ENCODE measurements at regions not wholly inside any gene's neighbourhood (a gene's known extent, or its start where the extent isn't known, plus 50 kb on each side); places are given as distances from the start of the nearest gene placed in this dataset.

GRCh38 chr12:126727218-126728075, 1539.5 kb upstream of the TMEM132C start:
- Histone ChIP-seq H3K79me2 (ENCODE audit: insufficient read depth, low read depth, low read length) (no peaks in the 10 kb centered on the region), H3K4me3 (ENCODE audit: low read depth, low read length, poor library complexity, severe bottlenecking) (no peak overlapping the region), H3K4me1 (ENCODE audit: insufficient read depth, low read length, poor library complexity, severe bottlenecking) (no peaks in the 10 kb centered on the region), H3K9me3 (ENCODE audit: low read length) (no peaks in the 10 kb centered on the region), H3K36me3 (ENCODE audit: insufficient read depth, low read length) (no peaks in the 10 kb centered on the region), H4K20me1 (ENCODE audit: insufficient read depth, low read length) (no peaks in the 10 kb centered on the region), H3K9me2 (ENCODE audit: insufficient read depth, low read length) (no peaks in the 10 kb centered on the region), H3K27ac (ENCODE audit: low read depth, low read length, poor library complexity, severe bottlenecking) (no peak overlapping the region), H2AFZ (ENCODE audit: low read length) (no peak overlapping the region), H3K4me2 (ENCODE audit: low read length) (no peak overlapping the region)
- ChIA-PET POLR2A (no interaction called here), CTCF (ENCODE audit: unreplicated experiment) (no interaction called here)
- intact Hi-C loops (cut with micrococcal nuclease; ENCODE audit: unreplicated experiment), result no loop called here
- BruUV-seq (replicated peaks), result no TSS peak
- no peak for DNase-seq (ENCODE audit: low spot score)
- no peak for TF ChIP-seq EZH2phosphoT487 (IDR thresholded peaks at IDR 0.05; ENCODE audit: borderline replicate concordance, low read depth, low read length)
- no peak for TF ChIP-seq CTCF (conservative IDR thresholded peaks at IDR 0.05; ENCODE audit: low read length)

- Histone ChIP-seq H3K9me2 (ENCODE audit: insufficient read depth, low read length) (no peaks in the 10 kb centered on the region), H3K4me3 (ENCODE audit: low read depth, low read length, poor library complexity, severe bottlenecking) (no peak overlapping the region), H3K36me3 (ENCODE audit: insufficient read depth, low read length) (no peaks in the 10 kb centered on the region), H3K4me2 (ENCODE audit: low read length) (no peak overlapping the region), H2AFZ (ENCODE audit: low read length) (no peak overlapping the region), H4K20me1 (ENCODE audit: insufficient read depth, low read length) (no peaks in the 10 kb centered on the region), H3K27ac (ENCODE audit: low read depth, low read length, poor library complexity, severe bottlenecking) (no peak overlapping the region), H3K79me2 (ENCODE audit: insufficient read depth, low read depth, low read length) (no peaks in the 10 kb centered on the region), H3K9me3 (ENCODE audit: low read length) (no peaks in the 10 kb centered on the region), H3K4me1 (ENCODE audit: insufficient read depth, low read length, poor library complexity, severe bottlenecking) (no peaks in the 10 kb centered on the region)
- POLR2A ChIA-PET, result no interaction called here
- intact Hi-C loops (cut with micrococcal nuclease; ENCODE audit: unreplicated experiment), result no loop called here
- CTCF ChIA-PET (ENCODE audit: unreplicated experiment), result no interaction called here
- no TSS peak for BruUV-seq (replicated peaks)
- no peak for DNase-seq (ENCODE audit: low spot score)
- TF ChIP-seq EZH2phosphoT487 (IDR thresholded peaks at IDR 0.05; ENCODE audit: borderline replicate concordance, low read depth, low read length) (no peak), CTCF (conservative IDR thresholded peaks at IDR 0.05; ENCODE audit: low read length) (no peak)
These were observed 1532.7 kb upstream of the TMEM132C start for GRCh38 chr12:126734296-126734695.

GRCh38 chr12:126734710-126735109, 1532.3 kb upstream of the TMEM132C start:
- H3K9me3 ChIP-seq (ENCODE audit: low read length), result no peaks in the 10 kb centered on the region
- no peak overlapping the region for H3K27ac ChIP-seq (ENCODE audit: low read depth, low read length, poor library complexity, severe bottlenecking)
- no peak overlapping the region for H3K4me2 ChIP-seq (ENCODE audit: low read length)
- H3K36me3 ChIP-seq (ENCODE audit: insufficient read depth, low read length), result no peaks in the 10 kb centered on the region
- no peak for DNase-seq (ENCODE audit: low spot score)
- no peaks in the 10 kb centered on the region for H3K4me1 ChIP-seq (ENCODE audit: insufficient read depth, low read length, poor library complexity, severe bottlenecking)
- H2AFZ ChIP-seq (ENCODE audit: low read length), result no peak overlapping the region
- no peaks in the 10 kb centered on the region for H3K79me2 ChIP-seq (ENCODE audit: insufficient read depth, low read depth, low read length)
- POLR2A ChIA-PET, result no interaction called here
- no TSS peak for BruUV-seq (replicated peaks)
- H3K9me2 ChIP-seq (ENCODE audit: insufficient read depth, low read length), result no peaks in the 10 kb centered on the region
- H3K4me3 ChIP-seq (ENCODE audit: low read depth, low read length, poor library complexity, severe bottlenecking), result no peak overlapping the region
- intact Hi-C loops (cut with micrococcal nuclease; ENCODE audit: unreplicated experiment), result no loop called here
- no peaks in the 10 kb centered on the region for H4K20me1 ChIP-seq (ENCODE audit: insufficient read depth, low read length)
- TF ChIP-seq CTCF (conservative IDR thresholded peaks at IDR 0.05; ENCODE audit: low read length), result no peak
- TF ChIP-seq EZH2phosphoT487 (IDR thresholded peaks at IDR 0.05; ENCODE audit: borderline replicate concordance, low read depth, low read length), result no peak
- CTCF ChIA-PET (ENCODE audit: unreplicated experiment), result no interaction called here
